ENCODE measurements at regions not wholly inside any gene's neighbourhood (a gene's known extent, or its start where the extent isn't known, plus 50 kb on each side); places are given as distances from the start of the nearest gene placed in this dataset.

- DNase-seq (ENCODE audit: low read depth in 1 of 2, low spot score in 2 of 2) = no peak
- no peak overlapping the region for H2BK20ac ChIP-seq (ENCODE audit: low read length)
- no peak for FAIRE-seq
- H3K4me1 ChIP-seq (replicated peaks in 1 of 4; ENCODE audit: control insufficient read depth in 3 of 4, insufficient read depth in 4 of 4, low read length in 3 of 4) = peaks cover 5 to 13% (median 8%) of the 10 kb centered on the region in 4 experiments
- no peak overlapping the region for H2AK5ac ChIP-seq (ENCODE audit: low read depth, low read length)
- H4K20me1 ChIP-seq (replicated peaks in 1 of 2; ENCODE audit: control insufficient read depth in 1 of 2, insufficient read depth in 2 of 2, low read length in 2 of 2) = peaks cover 11 to 30% of the 10 kb centered on the region in 2 experiments
- no peak overlapping the region for H4K8ac ChIP-seq (ENCODE audit: extremely low read depth, insufficient read depth, low read length)
- 0 out of 4 replicates have a peak, but pooled peaks cover 0 to 7% of the 10 kb centered on the region in 2 experiments for H3K9me3 ChIP-seq (ENCODE audit: insufficient read depth in 2 of 2, low read depth in 1 of 2, low read length in 1 of 2)
- no peak overlapping the region for H3K18ac ChIP-seq (ENCODE audit: extremely low read depth, low read length)
- no peak overlapping the region for H2BK5ac ChIP-seq (ENCODE audit: low read depth, low read length)
- no peaks in the 10 kb centered on the region for H3K36me3 ChIP-seq (ENCODE audit: control insufficient read depth in 2 of 4, insufficient read depth in 4 of 4, low read length in 3 of 4)
- no peak overlapping the region for H2BK12ac ChIP-seq (ENCODE audit: low read depth, low read length)
- no peak overlapping the region for H2BK120ac ChIP-seq (replicated peaks; ENCODE audit: low read depth, low read length)
- 67% methylated on average over 1 of the region's 2 CpGs; no CpG with 5 or more reads in 1 of the 2 experiments for WGBS, 2 experiments (ENCODE audit: extremely low coverage in 1 of 2, insufficient coverage in 1 of 2, insufficient read length in 1 of 2, insufficient replicate concordance in 2 of 2, low coverage in 1 of 2, low lambda C conversion rate in 2 of 2, missing lambda C conversion rate in 1 of 2)
- POLR2A ChIA-PET (ENCODE audit: partially characterized antibody) = no interaction called here
- H3K56ac ChIP-seq (replicated peaks; ENCODE audit: insufficient read length, low read depth, low read length) = no peak overlapping the region
- H4K5ac ChIP-seq (ENCODE audit: insufficient read length, low read depth, low read length) = no peak overlapping the region
- H3K4me3 ChIP-seq (ENCODE audit: extremely low read depth in 1 of 4, insufficient read depth in 2 of 4, low read depth in 3 of 4, low read length in 4 of 4) = no peak overlapping the region
- no peak overlapping the region for H3K23ac ChIP-seq (ENCODE audit: insufficient read length)
- H3K14ac ChIP-seq (ENCODE audit: insufficient read length) = no peak overlapping the region
- H3K9ac ChIP-seq (replicated peaks in 1 of 4; ENCODE audit: extremely low read depth in 1 of 4, low read depth in 3 of 4, low read length in 3 of 4) = no peak overlapping the region
- H4K91ac ChIP-seq (replicated peaks; ENCODE audit: insufficient read length, low read length) = no peak overlapping the region
- CTCF ChIA-PET (ENCODE audit: partially characterized antibody) = no interaction called here
- H3K79me2 ChIP-seq (ENCODE audit: control insufficient read depth in 1 of 2, insufficient read depth in 2 of 2, low read length in 2 of 2) = no peaks in the 10 kb centered on the region
- TF ChIP-seq GTF2F1 (IDR thresholded peaks at IDR 0.05; ENCODE audit: borderline replicate concordance, low read depth, low read length) (no peak), TCF12 (IDR thresholded peaks at IDR 0.05; ENCODE audit: low read depth, low read length) (no peak), GABPA (IDR thresholded peaks at IDR 0.05; ENCODE audit: borderline replicate concordance, insufficient read depth, low read length) (no peak), BRCA1 (IDR thresholded peaks at IDR 0.05; ENCODE audit: low read depth, low read length) (no peak)
- H3K4me2 ChIP-seq (ENCODE audit: insufficient read depth in 1 of 2, low read depth in 2 of 2, low read length in 2 of 2) = no peak overlapping the region
- H3K79me1 ChIP-seq (ENCODE audit: low read depth, low read length) = no peaks in the 10 kb centered on the region
- H3K23me2 ChIP-seq (ENCODE audit: low read depth, low read length) = no peaks in the 10 kb centered on the region; the same call in 1 of the 2 replicates
- no peak overlapping the region for H3K4ac ChIP-seq (replicated peaks; ENCODE audit: insufficient read length, low read depth, low read length)
- no peak overlapping the region for H2BK15ac ChIP-seq (ENCODE audit: low read length)
- no peak overlapping the region for H2AFZ ChIP-seq (ENCODE audit: low read length)
- no peak overlapping the region for H3K27ac ChIP-seq (ENCODE audit: low read depth, low read length)
- H3K27me3 ChIP-seq (replicated peaks in 1 of 4; ENCODE audit: control insufficient read depth in 3 of 4, extremely low read depth in 1 of 4, insufficient read depth in 3 of 4, low read length in 3 of 4) = peaks cover 66 to 96% (median 93%) of the 10 kb centered on the region in 4 experiments
Measured at GRCh38 chr2:120469426-120469825, 123.5 kb downstream of the INHBB start.
